T follicular helper cell (primary cell): ENCODE measurements at regions not wholly inside any gene's neighbourhood (a gene's known extent, or its start where the extent isn't known, plus 50 kb on each side); places are given as distances from the start of the nearest gene placed in this dataset.

Experiments
- DNase-seq: peaks from one replicate; pipeline ENCODE4 v3.0.0-alpha.2; 2020; ENCODE audit warnings: low read depth

- no peak for DNase-seq
Measured at GRCh38 chr6:148053209-148053608, 289.4 kb upstream of the SASH1 start.

DNA sequence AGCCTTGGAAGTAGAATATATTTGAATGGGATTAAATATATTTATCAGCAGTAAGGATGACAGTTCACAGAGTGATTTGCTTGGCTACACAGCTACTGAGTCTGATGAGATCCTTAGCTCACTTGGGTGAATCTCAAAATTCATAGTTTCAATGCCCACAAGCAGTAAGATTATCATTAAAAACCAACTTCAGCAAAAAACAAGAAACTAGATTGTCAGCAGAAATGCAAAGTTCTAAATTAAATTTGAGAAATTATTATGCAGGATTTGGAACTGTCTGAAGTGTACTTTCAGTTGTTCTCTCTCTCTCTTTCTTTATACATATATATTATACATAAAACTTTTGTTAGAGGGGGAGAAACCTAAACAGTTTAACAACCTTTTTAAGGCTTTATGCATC lies 288.8 kb upstream of the SASH1 start:
- DNase-seq: no peak

DNA sequence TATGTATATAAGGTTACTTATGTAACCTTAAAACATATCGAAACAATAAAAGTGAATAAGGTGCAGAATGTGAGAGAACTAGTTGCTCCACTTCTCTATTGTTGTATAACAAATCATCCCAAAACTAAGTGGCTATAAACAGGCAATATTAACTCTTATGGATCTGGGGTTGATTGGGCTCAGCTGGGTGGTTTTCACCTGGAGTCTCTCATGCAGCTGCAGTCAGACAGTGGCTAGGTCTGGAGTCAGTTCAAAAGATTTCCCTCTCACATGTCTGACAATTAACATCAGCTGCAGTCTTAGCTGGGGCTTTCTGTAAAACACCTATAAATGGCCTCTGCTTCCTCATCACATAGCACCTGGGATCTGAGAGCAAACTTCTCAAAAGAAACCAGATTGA lies 288.4 kb upstream of the SASH1 start:
- DNase-seq: no peak

GRCh38 chr6:148055419-148055818 lies 287.2 kb upstream of the SASH1 start:
- no peak for DNase-seq

- no peak for DNase-seq
Measured at GRCh38 chr6:148059869-148060268, 282.8 kb upstream of the SASH1 start.

DNA sequence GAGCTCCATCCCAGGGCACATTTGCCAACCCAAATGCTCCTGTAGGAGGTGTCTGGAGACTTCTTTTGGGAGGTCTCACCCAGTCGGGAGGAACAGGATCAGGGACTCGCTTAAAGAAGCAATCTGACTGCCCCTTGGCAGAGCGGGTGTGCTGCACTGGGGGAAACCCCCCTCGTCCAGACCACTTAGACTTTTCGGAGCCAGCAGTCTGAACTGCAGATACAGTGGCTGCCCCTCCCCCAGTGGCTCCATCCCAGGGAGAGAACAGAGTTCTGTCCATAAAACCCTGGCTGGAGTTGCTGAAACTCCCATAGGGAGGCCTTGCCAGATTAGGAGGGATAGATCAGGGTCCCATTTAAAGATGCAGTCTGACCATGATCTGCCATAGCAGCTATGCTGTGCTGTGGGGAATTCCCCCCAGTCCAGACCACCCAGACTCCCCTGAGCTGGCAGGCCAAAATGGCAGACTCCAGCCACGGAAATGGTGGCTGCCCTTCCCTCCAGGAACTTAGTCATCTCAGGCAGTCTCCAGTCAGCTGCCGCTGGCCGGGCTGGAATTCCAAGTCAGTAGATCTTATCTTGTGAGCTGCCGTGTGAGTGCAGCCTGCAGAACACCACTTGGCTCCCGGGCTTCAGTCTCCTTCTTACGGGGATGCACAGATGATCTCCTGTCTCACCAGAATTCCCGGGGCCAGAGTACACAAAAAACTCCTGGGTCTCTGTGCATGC lies 278.1 kb upstream of the SASH1 start:
- DNase-seq: no peak

- DNase-seq: no peak
Measured at GRCh38 chr6:148068437-148069061, 274.1 kb upstream of the SASH1 start.

DNA sequence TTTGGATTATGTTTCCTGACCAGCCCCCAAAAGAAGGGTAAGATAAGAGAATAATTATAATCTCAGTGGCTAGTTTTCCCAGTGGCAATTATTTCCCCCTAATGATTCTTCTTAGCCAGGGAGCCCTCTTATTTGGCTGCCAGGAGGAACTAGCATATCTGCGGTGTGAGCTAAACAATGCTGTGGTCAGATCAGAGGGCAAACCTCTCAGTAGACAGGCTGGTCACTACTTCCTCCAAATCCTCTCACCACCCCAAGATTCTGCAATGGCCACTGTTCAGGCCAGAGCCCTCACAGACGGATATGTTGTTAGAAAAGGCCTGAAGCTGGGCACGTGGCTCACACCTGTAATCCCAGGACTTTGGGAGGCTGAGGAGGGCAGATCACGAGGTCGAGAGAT lies 273.4 kb upstream of the SASH1 start:
- DNase-seq: no peak

- no peak for DNase-seq
Measured at GRCh38 chr6:148074291-148074690, 268.3 kb upstream of the SASH1 start.

DNA sequence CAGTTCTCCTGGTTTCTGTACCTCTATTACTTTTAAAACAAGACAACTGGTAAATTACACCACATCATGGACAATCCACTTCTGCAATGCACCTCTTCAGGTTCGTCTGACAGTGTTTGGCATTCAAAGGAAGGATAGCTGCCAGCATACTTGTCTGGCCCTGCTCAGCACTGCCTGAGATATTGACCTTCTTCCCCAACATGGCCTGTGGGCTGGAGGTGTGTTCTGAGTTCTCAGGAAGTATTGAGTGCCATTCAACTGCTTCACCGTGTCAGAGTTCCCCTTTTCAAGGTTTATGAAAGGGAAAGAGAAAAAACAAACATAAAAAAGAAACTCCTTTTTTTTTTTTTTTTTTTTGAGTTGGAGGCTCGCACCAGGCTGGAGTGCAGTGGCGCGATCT lies 267.9 kb upstream of the SASH1 start:
- no peak for DNase-seq

GRCh38 chr6:148075352-148075751 lies 267.3 kb upstream of the SASH1 start:
- no peak for DNase-seq

- DNase-seq: no peak
Measured at GRCh38 chr6:148076051-148076450, 266.6 kb upstream of the SASH1 start.

GRCh38 chr6:148080315-148080714 lies 262.3 kb upstream of the SASH1 start:
- DNase-seq: no peak

GRCh38 chr6:148081076-148081475 lies 261.6 kb upstream of the SASH1 start:
- no peak for DNase-seq

DNA sequence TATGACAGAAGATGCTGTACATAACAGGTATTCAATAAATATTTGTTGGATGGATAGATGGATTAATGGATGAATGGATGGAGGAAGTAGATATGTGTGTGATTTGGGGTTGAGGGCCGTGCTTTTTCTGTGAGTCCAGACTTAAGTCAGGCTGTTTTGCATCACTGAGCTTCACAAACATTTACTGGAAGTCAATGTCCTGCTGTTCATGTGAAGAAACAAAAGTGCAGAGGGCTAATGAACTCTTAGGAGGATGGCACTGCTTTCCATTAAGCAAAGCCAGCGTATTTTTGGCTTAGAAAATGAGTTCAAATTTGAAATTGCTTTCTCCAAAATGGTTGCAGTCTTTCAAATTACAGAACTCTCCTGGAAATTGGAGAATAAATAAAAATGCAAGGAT lies 260.6 kb upstream of the SASH1 start:
- DNase-seq: no peak

GRCh38 chr6:148082696-148083095 lies 259.9 kb upstream of the SASH1 start:
- no peak for DNase-seq

DNA sequence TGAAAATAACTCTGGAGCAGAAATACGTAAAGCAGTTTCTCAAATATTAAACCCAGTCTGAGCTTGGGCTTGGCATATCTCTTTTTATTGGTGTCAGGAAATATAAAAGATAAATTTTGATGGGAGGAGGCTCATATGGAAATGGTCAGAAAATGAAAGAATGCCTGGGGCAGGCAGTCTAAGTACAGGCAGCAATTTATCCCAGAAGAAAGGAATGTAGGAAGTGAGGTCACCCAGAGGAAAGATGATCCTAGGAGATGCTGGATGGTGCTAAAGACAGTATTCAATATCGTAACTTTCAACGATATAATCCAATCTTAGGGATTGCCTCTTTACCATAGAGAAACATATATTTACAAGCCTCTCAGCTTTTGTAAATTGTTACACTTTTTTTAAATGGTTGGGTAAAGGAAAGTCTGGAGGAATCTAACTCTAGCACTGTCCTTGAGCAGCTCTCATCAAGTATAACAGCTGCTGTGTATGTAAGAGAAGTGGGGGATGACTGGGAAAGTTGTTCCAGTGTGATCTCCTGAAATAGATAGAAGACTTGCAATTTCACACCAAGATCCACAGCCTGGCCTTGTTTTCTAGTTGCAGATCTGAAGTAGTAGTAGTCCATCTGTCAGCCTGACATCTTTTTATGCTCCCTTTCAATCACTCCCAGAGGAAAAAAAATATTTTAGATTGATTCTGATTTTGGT lies 256.9 kb upstream of the SASH1 start:
- no peak for DNase-seq

- no peak for DNase-seq
Measured at GRCh38 chr6:148086386-148086785, 256.3 kb upstream of the SASH1 start.

- no peak for DNase-seq
Measured at GRCh38 chr6:148086843-148087242, 255.8 kb upstream of the SASH1 start.

- no peak for DNase-seq
Measured at GRCh38 chr6:148087659-148088058, 255.0 kb upstream of the SASH1 start.

DNA sequence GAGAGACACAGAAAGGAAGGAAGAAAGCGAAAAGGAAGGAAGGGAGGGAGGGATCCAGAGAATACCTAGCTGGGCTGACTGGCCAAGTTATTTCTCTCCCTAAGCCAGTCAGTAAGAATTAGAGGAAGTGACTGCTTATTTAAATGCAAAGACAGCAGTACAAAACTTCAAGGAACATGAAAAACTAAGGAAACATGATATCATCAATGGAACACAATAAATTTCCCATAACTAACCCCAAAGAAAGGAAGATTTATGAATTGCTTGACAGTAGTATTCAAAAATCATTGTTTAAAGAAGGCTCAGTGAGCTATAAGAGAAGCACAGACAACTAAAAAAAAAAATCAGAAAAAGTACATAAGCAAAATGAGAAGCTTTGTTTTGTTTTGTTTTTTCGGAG lies 252.3 kb upstream of the SASH1 start:
- no peak for DNase-seq

GRCh38 chr6:148091394-148091793 lies 251.2 kb upstream of the SASH1 start:
- no peak for DNase-seq

DNA sequence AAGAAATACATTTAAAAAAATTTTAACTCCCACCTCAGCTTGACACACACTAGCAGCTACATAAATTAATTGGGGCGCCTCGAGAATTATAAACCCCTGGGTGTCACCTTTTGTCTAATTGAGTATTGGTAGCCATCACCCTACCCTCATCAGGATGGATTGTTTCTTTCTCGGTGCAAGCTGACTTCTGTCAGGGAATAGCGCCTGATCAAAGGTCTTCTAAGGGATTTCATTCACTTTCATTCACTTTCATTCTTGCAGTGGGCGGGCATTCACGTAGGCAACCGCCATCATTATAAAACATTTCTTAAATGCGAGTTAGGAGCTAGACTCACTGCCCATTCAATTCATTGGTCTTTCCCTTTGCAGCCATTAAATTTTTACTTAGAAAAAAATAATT lies 239.2 kb upstream of the SASH1 start:
- no peak for DNase-seq
